ENCODE measurements at regions not wholly inside any gene's neighbourhood (a gene's known extent, or its start where the extent isn't known, plus 50 kb on each side); places are given as distances from the start of the nearest gene placed in this dataset.

DNA sequence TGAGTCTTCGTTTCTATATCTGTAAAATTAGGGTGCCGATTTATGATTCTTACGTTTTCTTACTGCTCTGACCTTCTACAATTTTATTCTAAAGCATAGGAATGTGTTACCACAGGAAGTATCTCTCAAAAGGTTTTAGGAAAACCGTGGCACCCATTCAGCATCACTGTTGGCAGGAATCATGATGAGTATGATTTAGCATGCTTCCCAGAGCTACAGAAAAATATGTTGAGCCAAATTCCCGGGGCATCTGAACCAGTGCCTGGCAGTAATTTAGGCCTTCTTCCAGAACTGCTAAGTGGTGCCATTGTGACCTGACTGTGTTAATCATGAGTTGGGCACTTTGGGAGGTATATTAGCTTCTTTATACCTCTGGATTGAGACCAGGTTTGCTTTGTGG, 605.0 kb upstream of the RAG2 start:
- no peaks in the 10 kb centered on the region for H3K9me3 ChIP-seq (ENCODE audit: control insufficient read depth, low read length)
- H3K9me3 Mint-ChIP-seq: peaks cover 20% of the 10 kb centered on the region
- no peak for DNase-seq
- no peak overlapping the region for H3K4me3 ChIP-seq (ENCODE audit: low read length)
- no peak overlapping the region for H3K9ac ChIP-seq (ENCODE audit: extremely low read depth, low read length, poor library complexity, severe bottlenecking)
- 89% methylated on average over 2 to 5 of the region's 5 CpGs for WGBS, 2 experiments (ENCODE audit: insufficient coverage in 1 of 2, insufficient read length in 1 of 2)
- H3K4me3 Mint-ChIP-seq: no peak overlapping the region
- no peak overlapping the region for H3K27ac ChIP-seq (ENCODE audit: low read depth, low read length)
- peaks cover 9% of the 10 kb centered on the region for H3K4me1 ChIP-seq (ENCODE audit: control insufficient read depth, insufficient read depth, low read length)
- H3K27ac Mint-ChIP-seq: no peak overlapping the region
- H3K27me3 Mint-ChIP-seq (ENCODE audit: insufficient read depth): no peaks in the 10 kb centered on the region
- no peaks in the 10 kb centered on the region for H3K36me3 Mint-ChIP-seq (ENCODE audit: low read depth)
- no peaks in the 10 kb centered on the region for H3K27me3 ChIP-seq (ENCODE audit: control insufficient read depth, insufficient read depth, low read length, poor library complexity, severe bottlenecking)
- peaks cover 18% of the 10 kb centered on the region for H3K4me1 Mint-ChIP-seq
- TF ChIP-seq, protein P1, sequence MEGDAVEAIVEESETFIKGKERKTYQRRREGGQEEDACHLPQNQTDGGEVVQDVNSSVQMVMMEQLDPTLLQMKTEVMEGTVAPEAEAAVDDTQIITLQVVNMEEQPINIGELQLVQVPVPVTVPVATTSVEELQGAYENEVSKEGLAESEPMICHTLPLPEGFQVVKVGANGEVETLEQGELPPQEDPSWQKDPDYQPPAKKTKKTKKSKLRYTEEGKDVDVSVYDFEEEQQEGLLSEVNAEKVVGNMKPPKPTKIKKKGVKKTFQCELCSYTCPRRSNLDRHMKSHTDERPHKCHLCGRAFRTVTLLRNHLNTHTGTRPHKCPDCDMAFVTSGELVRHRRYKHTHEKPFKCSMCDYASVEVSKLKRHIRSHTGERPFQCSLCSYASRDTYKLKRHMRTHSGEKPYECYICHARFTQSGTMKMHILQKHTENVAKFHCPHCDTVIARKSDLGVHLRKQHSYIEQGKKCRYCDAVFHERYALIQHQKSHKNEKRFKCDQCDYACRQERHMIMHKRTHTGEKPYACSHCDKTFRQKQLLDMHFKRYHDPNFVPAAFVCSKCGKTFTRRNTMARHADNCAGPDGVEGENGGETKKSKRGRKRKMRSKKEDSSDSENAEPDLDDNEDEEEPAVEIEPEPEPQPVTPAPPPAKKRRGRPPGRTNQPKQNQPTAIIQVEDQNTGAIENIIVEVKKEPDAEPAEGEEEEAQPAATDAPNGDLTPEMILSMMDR (conservative IDR thresholded peaks at IDR 0.05): no peak
- no peaks in the 10 kb centered on the region for H3K36me3 ChIP-seq (ENCODE audit: control insufficient read depth, insufficient read depth, low read length)

DNA sequence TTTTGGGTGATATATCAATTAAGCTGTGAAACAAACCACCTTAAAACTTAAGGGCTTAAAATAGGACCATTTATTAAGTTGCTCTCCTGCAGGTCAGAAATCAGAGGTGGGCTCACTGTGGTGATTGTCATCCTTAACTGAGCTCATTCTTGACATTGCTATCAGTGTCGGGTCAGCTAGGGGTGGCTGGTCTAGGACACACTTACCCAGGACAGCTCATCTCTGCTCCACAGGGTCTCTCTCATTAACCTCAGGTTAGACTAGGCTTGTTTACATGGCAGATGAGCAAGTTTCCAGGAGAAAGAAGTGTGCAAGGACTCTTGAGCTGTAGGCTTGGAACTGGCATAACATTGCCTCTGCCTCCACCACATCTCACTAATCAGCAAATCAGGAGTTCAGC, 601.0 kb upstream of the RAG2 start:
- Mint-ChIP-seq H3K4me1 (peaks cover 18% of the 10 kb centered on the region), H3K27me3 (ENCODE audit: insufficient read depth) (peaks cover 8% of the 10 kb centered on the region), H3K9me3 (peaks cover 29% of the 10 kb centered on the region), H3K27ac (no peak overlapping the region), H3K4me3 (no peak overlapping the region), H3K36me3 (ENCODE audit: low read depth) (no peaks in the 10 kb centered on the region)
- TF ChIP-seq, protein P1 (conservative IDR thresholded peaks at IDR 0.05): no peak
- 64% methylated on average over 1 of the region's 1 CpG; no CpG with 5 or more reads in 1 of the 2 experiments for WGBS, 2 experiments (ENCODE audit: insufficient coverage in 1 of 2, insufficient read length in 1 of 2)
- H3K36me3 ChIP-seq (ENCODE audit: control insufficient read depth, insufficient read depth, low read length): no peaks in the 10 kb centered on the region
- no peak overlapping the region for H3K4me3 ChIP-seq (ENCODE audit: low read length)
- no peaks in the 10 kb centered on the region for H3K27me3 ChIP-seq (ENCODE audit: control insufficient read depth, insufficient read depth, low read length, poor library complexity, severe bottlenecking)
- no peak overlapping the region for H3K9ac ChIP-seq (ENCODE audit: extremely low read depth, low read length, poor library complexity, severe bottlenecking)
- peaks cover 9% of the 10 kb centered on the region for H3K4me1 ChIP-seq (ENCODE audit: control insufficient read depth, insufficient read depth, low read length)
- peaks cover 23% of the 10 kb centered on the region for H3K9me3 ChIP-seq (ENCODE audit: control insufficient read depth, low read length)
- peak; percentile 70 for DNase-seq
- no peak overlapping the region for H3K27ac ChIP-seq (ENCODE audit: low read depth, low read length)

DNA sequence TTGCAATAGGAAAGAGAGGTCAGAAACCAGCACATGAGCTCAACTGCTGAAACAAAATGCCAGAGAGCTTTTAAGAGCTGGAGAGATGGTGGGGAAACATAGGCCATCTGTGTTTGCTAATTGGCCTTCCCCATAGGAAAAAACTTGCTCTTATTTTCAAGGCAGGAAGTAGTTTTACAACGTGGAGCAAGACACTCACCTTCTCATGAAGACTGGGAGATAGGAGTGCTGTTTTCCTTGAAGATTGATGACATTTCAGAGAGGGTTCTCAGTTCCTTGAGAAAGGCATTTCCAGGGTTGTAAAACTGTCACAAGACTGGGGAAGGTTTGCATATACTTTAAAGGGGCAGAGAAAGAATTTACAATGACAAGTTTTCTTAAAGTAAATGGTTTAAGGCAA, 586.3 kb upstream of the RAG2 start:
- no peak overlapping the region for H3K27ac Mint-ChIP-seq
- H3K36me3 ChIP-seq (ENCODE audit: control insufficient read depth, insufficient read depth, low read length): no peaks in the 10 kb centered on the region
- WGBS, 2 experiments (ENCODE audit: insufficient coverage in 1 of 2, insufficient read length in 1 of 2): 56 to 67% methylated on average over 1 of the region's 1 CpG
- no peaks in the 10 kb centered on the region for H3K36me3 Mint-ChIP-seq (ENCODE audit: low read depth)
- TF ChIP-seq, protein P1 (conservative IDR thresholded peaks at IDR 0.05): no peak
- H3K27ac ChIP-seq (ENCODE audit: low read depth, low read length): no peak overlapping the region
- H3K27me3 ChIP-seq (ENCODE audit: control insufficient read depth, insufficient read depth, low read length, poor library complexity, severe bottlenecking): no peaks in the 10 kb centered on the region
- H3K9me3 Mint-ChIP-seq: peaks cover 10% of the 10 kb centered on the region
- H3K4me3 Mint-ChIP-seq: no peak overlapping the region
- no peak for DNase-seq
- peaks cover 25% of the 10 kb centered on the region for H3K9me3 ChIP-seq (ENCODE audit: control insufficient read depth, low read length)
- H3K27me3 Mint-ChIP-seq (ENCODE audit: insufficient read depth): no peaks in the 10 kb centered on the region
- H3K4me1 ChIP-seq (ENCODE audit: control insufficient read depth, insufficient read depth, low read length): no peaks in the 10 kb centered on the region
- peaks cover 11% of the 10 kb centered on the region for H3K4me1 Mint-ChIP-seq
- H3K9ac ChIP-seq (ENCODE audit: extremely low read depth, low read length, poor library complexity, severe bottlenecking): no peak overlapping the region
- H3K4me3 ChIP-seq (ENCODE audit: low read length): no peak overlapping the region
